MM.1S (cell line): ENCODE measurements at regions not wholly inside any gene's neighbourhood (a gene's known extent, or its start where the extent isn't known, plus 50 kb on each side); places are given as distances from the start of the nearest gene placed in this dataset.

Experiments
- EZH2 ChIP-seq: fragments of 300-600 bp; sonication (generic); optimal IDR thresholded peaks from 2 replicates; pipeline ENCODE3; 2017; ENCODE audit warnings: low read depth, mild to moderate bottlenecking, antibody characterized with exemption, low read length, mixed read lengths
- TF ChIP-seq, protein P1 (sequence below): fragments of 300-600 bp; sonication (generic); IDR thresholded peaks from 2 replicates; pipeline ENCODE4 v1.5.1; 2016; ENCODE audit warnings: antibody characterized with exemption, low read length, mixed read lengths

DNA sequence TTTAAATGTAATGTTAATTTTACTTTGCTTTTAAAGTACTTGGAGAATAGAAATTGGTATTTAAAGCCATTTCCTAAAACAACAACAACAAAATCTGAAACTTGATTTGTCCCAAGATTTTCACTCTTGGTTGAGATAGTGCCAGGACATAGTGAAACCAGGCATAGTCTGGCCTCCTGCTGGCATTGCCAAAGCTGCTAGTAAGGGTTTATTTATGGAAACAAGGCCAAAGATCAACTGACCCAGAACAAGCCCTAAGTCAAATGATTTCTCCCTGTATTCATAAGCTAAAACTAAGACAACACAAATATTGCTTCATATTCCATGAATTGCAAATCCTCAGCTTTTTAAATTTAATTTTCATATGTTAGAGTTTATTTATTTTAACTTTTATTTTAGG is 227.5 kb upstream of the FGF13 start:
- TF ChIP-seq EZH2, result no peak
- TF ChIP-seq, protein P1, sequence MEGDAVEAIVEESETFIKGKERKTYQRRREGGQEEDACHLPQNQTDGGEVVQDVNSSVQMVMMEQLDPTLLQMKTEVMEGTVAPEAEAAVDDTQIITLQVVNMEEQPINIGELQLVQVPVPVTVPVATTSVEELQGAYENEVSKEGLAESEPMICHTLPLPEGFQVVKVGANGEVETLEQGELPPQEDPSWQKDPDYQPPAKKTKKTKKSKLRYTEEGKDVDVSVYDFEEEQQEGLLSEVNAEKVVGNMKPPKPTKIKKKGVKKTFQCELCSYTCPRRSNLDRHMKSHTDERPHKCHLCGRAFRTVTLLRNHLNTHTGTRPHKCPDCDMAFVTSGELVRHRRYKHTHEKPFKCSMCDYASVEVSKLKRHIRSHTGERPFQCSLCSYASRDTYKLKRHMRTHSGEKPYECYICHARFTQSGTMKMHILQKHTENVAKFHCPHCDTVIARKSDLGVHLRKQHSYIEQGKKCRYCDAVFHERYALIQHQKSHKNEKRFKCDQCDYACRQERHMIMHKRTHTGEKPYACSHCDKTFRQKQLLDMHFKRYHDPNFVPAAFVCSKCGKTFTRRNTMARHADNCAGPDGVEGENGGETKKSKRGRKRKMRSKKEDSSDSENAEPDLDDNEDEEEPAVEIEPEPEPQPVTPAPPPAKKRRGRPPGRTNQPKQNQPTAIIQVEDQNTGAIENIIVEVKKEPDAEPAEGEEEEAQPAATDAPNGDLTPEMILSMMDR, result no peak
